Neural progenitor cell (in vitro differentiated cells): ENCODE measurements at regions not wholly inside any gene's neighbourhood (a gene's known extent, or its start where the extent isn't known, plus 50 kb on each side); places are given as distances from the start of the nearest gene placed in this dataset.

Experiments
- EZH2 ChIP-seq: fragments of 200-600 bp; sonication (generic); IDR thresholded peaks from 2 replicates; pipeline ENCODE4 v1.6.1; 2017; ENCODE audit warnings: antibody characterized with exemption, mild to moderate bottlenecking, moderate library complexity
- TF ChIP-seq, protein P1 (sequence below): fragments of 200-600 bp; sonication (generic); IDR thresholded peaks from 2 replicates; pipeline ENCODE4 v1.5.1; 2017; ENCODE audit warnings: antibody characterized with exemption, mild to moderate bottlenecking

DNA sequence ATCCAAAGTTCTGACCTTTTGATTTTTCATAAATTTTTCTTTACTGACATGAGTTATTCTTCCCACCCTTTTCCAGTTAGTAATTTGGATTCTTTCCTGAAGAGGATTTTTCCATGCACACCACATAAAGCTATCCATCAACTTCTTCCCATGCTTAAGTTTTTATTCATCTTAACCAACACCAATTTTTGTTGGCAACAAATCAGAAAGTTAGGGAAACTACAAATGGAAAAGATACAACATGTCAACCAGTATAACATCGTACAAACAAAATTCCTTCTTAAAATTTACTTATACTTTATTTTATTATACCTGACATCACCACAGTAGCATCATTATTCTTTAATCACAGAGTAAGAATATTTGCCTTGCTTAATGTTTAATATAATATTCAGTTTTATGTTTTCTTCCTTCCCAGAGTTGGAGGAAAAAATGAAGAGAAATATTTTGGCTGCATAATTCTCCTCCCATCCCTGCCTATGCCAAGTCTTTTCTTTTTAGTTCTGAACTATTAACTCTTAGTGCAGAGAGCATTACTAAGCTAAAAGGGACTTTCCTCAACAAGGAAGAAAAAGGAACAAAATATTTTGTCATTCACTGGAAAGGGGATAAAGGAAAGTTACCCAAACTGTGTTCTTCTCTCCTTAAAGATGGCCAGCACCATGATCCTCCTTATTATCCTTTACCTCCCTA lies 67.5 kb upstream of the MEOX2 start:
- TF ChIP-seq, protein P1, sequence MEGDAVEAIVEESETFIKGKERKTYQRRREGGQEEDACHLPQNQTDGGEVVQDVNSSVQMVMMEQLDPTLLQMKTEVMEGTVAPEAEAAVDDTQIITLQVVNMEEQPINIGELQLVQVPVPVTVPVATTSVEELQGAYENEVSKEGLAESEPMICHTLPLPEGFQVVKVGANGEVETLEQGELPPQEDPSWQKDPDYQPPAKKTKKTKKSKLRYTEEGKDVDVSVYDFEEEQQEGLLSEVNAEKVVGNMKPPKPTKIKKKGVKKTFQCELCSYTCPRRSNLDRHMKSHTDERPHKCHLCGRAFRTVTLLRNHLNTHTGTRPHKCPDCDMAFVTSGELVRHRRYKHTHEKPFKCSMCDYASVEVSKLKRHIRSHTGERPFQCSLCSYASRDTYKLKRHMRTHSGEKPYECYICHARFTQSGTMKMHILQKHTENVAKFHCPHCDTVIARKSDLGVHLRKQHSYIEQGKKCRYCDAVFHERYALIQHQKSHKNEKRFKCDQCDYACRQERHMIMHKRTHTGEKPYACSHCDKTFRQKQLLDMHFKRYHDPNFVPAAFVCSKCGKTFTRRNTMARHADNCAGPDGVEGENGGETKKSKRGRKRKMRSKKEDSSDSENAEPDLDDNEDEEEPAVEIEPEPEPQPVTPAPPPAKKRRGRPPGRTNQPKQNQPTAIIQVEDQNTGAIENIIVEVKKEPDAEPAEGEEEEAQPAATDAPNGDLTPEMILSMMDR: no peak
- no peak for TF ChIP-seq EZH2
